Mammary epithelial cell (primary cell): ENCODE measurements at regions not wholly inside any gene's neighbourhood (a gene's known extent, or its start where the extent isn't known, plus 50 kb on each side); places are given as distances from the start of the nearest gene placed in this dataset.

ENCODE experiments used
- EZH2 ChIP-seq: IDR thresholded peaks from 2 replicates; pipeline ENCODE4 v1.6.1; 2012; ENCODE audit warnings: low read length, inconsistent platforms, borderline replicate concordance
- TF ChIP-seq, protein P1 (sequence below), 2 donors: IDR thresholded peaks in 1 of 2; conservative IDR thresholded peaks in 1 of 2; 2 replicates each; pipeline ENCODE4 v1.5.1; 2011 to 2012; ENCODE audit warnings: inconsistent platforms in 2 of 2, low read length in 2 of 2, mild to moderate bottlenecking in 2 of 2, control low read depth in 1 of 2, low read depth in 1 of 2; ENCODE audit not compliant: insufficient read depth in 1 of 2; ENCODE audit errors: extremely low read depth in 1 of 2

DNA sequence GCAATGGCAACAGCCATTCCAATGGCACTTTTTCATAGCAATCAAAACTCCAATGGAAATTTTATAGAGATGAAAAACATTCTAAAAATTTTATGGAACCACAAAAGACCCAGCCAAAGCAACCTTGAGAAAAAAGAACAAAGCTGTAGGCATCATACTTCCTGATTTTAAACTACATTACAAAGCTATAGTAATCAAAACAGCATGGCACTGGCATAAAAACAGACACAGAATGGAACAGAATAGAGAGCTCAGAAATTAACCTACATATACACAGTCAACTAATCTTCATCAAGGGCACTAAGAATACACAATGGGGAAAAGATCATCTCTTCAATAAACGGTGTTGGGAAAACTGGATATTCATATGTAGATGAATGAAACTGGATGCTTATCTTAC lies 401.5 kb downstream of the NPHP4 start:
- TF ChIP-seq, protein P1, sequence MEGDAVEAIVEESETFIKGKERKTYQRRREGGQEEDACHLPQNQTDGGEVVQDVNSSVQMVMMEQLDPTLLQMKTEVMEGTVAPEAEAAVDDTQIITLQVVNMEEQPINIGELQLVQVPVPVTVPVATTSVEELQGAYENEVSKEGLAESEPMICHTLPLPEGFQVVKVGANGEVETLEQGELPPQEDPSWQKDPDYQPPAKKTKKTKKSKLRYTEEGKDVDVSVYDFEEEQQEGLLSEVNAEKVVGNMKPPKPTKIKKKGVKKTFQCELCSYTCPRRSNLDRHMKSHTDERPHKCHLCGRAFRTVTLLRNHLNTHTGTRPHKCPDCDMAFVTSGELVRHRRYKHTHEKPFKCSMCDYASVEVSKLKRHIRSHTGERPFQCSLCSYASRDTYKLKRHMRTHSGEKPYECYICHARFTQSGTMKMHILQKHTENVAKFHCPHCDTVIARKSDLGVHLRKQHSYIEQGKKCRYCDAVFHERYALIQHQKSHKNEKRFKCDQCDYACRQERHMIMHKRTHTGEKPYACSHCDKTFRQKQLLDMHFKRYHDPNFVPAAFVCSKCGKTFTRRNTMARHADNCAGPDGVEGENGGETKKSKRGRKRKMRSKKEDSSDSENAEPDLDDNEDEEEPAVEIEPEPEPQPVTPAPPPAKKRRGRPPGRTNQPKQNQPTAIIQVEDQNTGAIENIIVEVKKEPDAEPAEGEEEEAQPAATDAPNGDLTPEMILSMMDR (conservative IDR thresholded peaks at IDR 0.05 in 1 of 2, IDR thresholded peaks at IDR 0.05 in 1 of 2; ENCODE audit: extremely low read depth in 1 of 2, insufficient read depth in 1 of 2, low read depth in 1 of 2, low read length in 2 of 2): no peak
- no peak for TF ChIP-seq EZH2
